HT-29 (cell line): ENCODE measurements at regions not wholly inside any gene's neighbourhood (a gene's known extent, or its start where the extent isn't known, plus 50 kb on each side); places are given as distances from the start of the nearest gene placed in this dataset.
"Not testable (repeated sequence)": the region's sequence is repeated elsewhere in the genome, so short reads cannot be mapped to it uniquely, and the experiment has no call there.

Source experiments
- DNase-seq: peaks from one replicate; pipeline ENCODE4 v3.0.0-alpha.2; 2015; ENCODE audit warnings: low spot score

GRCh38 chrX:10469-11458 is 270.4 kb upstream of the PLCXD1 start:
- DNase-seq, result peak; percentile 0

- DNase-seq, result not testable (repeated sequence)
Observed at GRCh38 chrX:13821-14443, 267.2 kb upstream of the PLCXD1 start.

- not testable (repeated sequence) for DNase-seq
Observed at GRCh38 chrX:14452-14851, 266.7 kb upstream of the PLCXD1 start.

- not testable (repeated sequence) for DNase-seq
Observed at GRCh38 chrX:18768-19454, 262.3 kb upstream of the PLCXD1 start.

- DNase-seq, result not testable (repeated sequence)
Observed at GRCh38 chrX:19455-19827, 261.7 kb upstream of the PLCXD1 start.

- peak; percentile 0 for DNase-seq
Observed at GRCh38 chrX:19912-20571, 261.1 kb upstream of the PLCXD1 start.

GRCh38 chrX:24139-24538 is 257.0 kb upstream of the PLCXD1 start:
- not testable (repeated sequence) for DNase-seq
